Spleen (tissue), 11 donors: ENCODE measurements at regions not wholly inside any gene's neighbourhood (a gene's known extent, or its start where the extent isn't known, plus 50 kb on each side); places are given as distances from the start of the nearest gene placed in this dataset.

Source experiments
- DNase-seq: peaks from one replicate; pipeline ENCODE4 v3.0.0-alpha.2; 2020
- H3K27ac ChIP-seq, 8 donors: fragments of 200-600 bp; sonication (generic) in 7 of 8; 1 replicate in 4 of 8; 2 replicates in 4 of 8; pipeline versions ENCODE4 v1.5.0 to v1.8.0; 2016 to 2021; ENCODE audit warnings: inconsistent platforms in 4 of 8, mild to moderate bottlenecking in 4 of 8, moderate library complexity in 1 of 8
- H3K27me3 ChIP-seq, 7 donors: fragments of 200-600 bp; sonication (generic) in 6 of 7; replicated peaks in 1 of 7; 1 replicate in 4 of 7; 2 replicates in 3 of 7; pipeline versions ENCODE4 v1.5.0 to v1.8.0; 2016 to 2021; ENCODE audit warnings: inconsistent platforms in 3 of 7, mild to moderate bottlenecking in 1 of 7
- H3K36me3 ChIP-seq, 6 donors: fragments of 200-600 bp; sonication (generic) in 5 of 6; 1 replicate in 4 of 6; 2 replicates in 2 of 6; pipeline versions ENCODE4 v1.5.0 to v1.8.0; 2016 to 2021; ENCODE audit warnings: inconsistent platforms in 2 of 6
- H3K4me1 ChIP-seq, 6 donors: fragments of 200-600 bp; sonication (generic) in 5 of 6; 1 replicate in 3 of 6; 2 replicates in 3 of 6; pipeline versions ENCODE4 v1.5.0 to v1.8.0; 2016 to 2021; ENCODE audit warnings: inconsistent platforms in 3 of 6
- H3K4me3 ChIP-seq, 8 donors: fragments of 200-600 bp; sonication (generic) in 7 of 8; 1 replicate in 4 of 8; 2 replicates in 4 of 8; pipeline versions ENCODE4 v1.5.0 to v1.8.0; 2016 to 2021; ENCODE audit warnings: inconsistent platforms in 4 of 8, mild to moderate bottlenecking in 4 of 8, moderate library complexity in 2 of 8
- H3K9me3 ChIP-seq, 8 donors: fragments of 200-600 bp; sonication (generic) in 7 of 8; 1 replicate in 4 of 8; 2 replicates in 4 of 8; pipeline versions ENCODE4 v1.5.0 to v1.8.0; 2016 to 2021; ENCODE audit warnings: inconsistent platforms in 4 of 8
- POLR2A ChIP-seq, 3 donors: fragments of 450-650 bp; IDR thresholded peaks; one replicate each; pipeline ENCODE4 v1.5.1; 2017; ENCODE audit warnings: antibody characterized with exemption in 3 of 3, mild to moderate bottlenecking in 1 of 3
- POLR2AphosphoS5 ChIP-seq, 3 donors: sonication (generic); formaldehyde crosslinking; IDR thresholded peaks; one replicate each; pipeline ENCODE4 v1.5.1; 2017; ENCODE audit warnings: antibody characterized with exemption in 3 of 3
- WGBS, 5 donors: extraction: QIAGEN DNeasy Blood & Tissue Kit in 3 of 5; methylation state at CpG; one replicate each; pipeline versions ENCODE4 v1.1.5 to v1.1.7; 2013 to 2018; 5-methylcytosine and 5-hydroxymethylcytosine counted together
- intact Hi-C: fragments of 100-400 bp; cut with DNase I; formaldehyde crosslinking; loops from one replicate; pipeline ENCODE4 v1.15.0; 2023; ENCODE audit warnings: low total_unique reads
- TF ChIP-seq, protein P1 (sequence below), 11 experiments: fragments of 200-600 bp in 7 of 11; fragments of 450-650 bp in 4 of 11; sonication (generic) in 4 of 11; IDR thresholded peaks in 8 of 11; conservative IDR thresholded peaks in 3 of 11; 1 replicate in 7 of 11; 2 replicates in 4 of 11; pipeline versions ENCODE4 v1.4.0 to v1.8.0; 2016 to 2021; ENCODE audit warnings: antibody characterized with exemption in 11 of 11, inconsistent platforms in 4 of 11, mild to moderate bottlenecking in 1 of 11
- donor health status: healthy with polysubstance abuse.
- donor health status: DM: no; HTN: no; CAD: no; lungs with moderate emphysema.
- donor health status: DM: no; HTN: no; CAD: no.
- donor health status: Bipolar disorder and iron deficiency.
- donor health status: healthy.
- donor health status: DM: no; HTN: no; CAD: no.
- donor health status: DM: yes; HTN: yes; CAD: no.

DNA sequence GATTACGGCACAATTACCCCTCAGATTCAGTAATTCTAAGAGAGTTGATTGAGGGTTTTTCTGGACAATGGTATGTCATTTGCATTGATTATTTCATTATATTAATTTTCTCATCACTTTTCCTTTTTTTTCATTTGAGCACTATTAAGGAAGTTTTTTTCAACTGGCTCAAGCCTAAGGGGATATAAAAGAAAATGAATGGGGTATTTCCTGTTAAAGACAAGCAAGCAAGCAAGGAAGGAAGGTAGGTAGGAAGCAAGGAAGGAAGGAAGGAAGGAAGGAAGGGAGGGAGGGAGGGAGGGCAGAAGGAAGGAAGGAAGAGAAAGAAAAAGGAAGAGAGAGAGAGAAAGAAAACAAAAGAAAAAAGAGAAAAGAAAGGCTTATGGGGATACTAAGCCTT is 620.3 kb downstream of the DIAPH3 start:
- Histone ChIP-seq H3K27me3 (no peaks in the 10 kb centered on the region), H3K36me3 (no peaks in the 10 kb centered on the region), H3K4me1 (no peaks in the 10 kb centered on the region), H3K4me3 (no peak overlapping the region), H3K27ac (no peak overlapping the region), H3K9me3 (no peaks in the 10 kb centered on the region)
- 89 to 96% (median 91%) methylated on average over 1 of the region's 1 CpG for WGBS, 5 donors
- intact Hi-C loops, result no loop called here
- DNase-seq, result no peak
- TF ChIP-seq POLR2A (IDR thresholded peaks at IDR 0.05) (no peak), POLR2AphosphoS5 (IDR thresholded peaks at IDR 0.05) (no peak)
- TF ChIP-seq, protein P1, sequence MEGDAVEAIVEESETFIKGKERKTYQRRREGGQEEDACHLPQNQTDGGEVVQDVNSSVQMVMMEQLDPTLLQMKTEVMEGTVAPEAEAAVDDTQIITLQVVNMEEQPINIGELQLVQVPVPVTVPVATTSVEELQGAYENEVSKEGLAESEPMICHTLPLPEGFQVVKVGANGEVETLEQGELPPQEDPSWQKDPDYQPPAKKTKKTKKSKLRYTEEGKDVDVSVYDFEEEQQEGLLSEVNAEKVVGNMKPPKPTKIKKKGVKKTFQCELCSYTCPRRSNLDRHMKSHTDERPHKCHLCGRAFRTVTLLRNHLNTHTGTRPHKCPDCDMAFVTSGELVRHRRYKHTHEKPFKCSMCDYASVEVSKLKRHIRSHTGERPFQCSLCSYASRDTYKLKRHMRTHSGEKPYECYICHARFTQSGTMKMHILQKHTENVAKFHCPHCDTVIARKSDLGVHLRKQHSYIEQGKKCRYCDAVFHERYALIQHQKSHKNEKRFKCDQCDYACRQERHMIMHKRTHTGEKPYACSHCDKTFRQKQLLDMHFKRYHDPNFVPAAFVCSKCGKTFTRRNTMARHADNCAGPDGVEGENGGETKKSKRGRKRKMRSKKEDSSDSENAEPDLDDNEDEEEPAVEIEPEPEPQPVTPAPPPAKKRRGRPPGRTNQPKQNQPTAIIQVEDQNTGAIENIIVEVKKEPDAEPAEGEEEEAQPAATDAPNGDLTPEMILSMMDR (IDR thresholded peaks at IDR 0.05 in 8 of 11, conservative IDR thresholded peaks at IDR 0.05 in 3 of 11), result no peak

DNA sequence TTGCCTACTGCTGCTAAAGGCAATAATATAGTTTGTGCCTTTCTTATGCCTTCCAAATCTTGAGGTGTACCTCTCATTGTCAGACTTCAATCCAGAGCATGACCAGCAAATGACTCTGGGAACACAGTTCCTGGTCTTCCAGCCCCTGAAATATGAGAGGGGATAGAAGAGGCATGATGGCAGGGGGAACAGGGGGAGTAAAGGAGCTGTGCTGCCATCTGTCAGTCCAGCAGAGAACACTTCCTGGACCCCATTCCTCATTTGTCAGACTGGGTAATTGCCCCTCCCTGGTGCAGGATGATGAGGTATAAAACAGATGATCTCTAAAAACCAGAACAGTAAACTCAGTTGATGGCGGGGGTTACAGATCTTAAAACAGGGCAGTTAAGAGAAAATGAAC is 618.7 kb downstream of the DIAPH3 start:
- WGBS, 5 donors, result 85 to 96% (median 90%) methylated on average over 1 of the region's 1 CpG
- Histone ChIP-seq H3K4me3 (no peak overlapping the region), H3K27me3 (no peaks in the 10 kb centered on the region), H3K4me1 (no peaks in the 10 kb centered on the region), H3K36me3 (no peaks in the 10 kb centered on the region), H3K9me3 (peaks cover 0 to 15% (median 11%) of the 10 kb centered on the region in 8 donors), H3K27ac (no peak overlapping the region)
- TF ChIP-seq, protein P1 (IDR thresholded peaks at IDR 0.05 in 8 of 11, conservative IDR thresholded peaks at IDR 0.05 in 3 of 11), result no peak
- TF ChIP-seq POLR2AphosphoS5 (IDR thresholded peaks at IDR 0.05) (no peak), POLR2A (IDR thresholded peaks at IDR 0.05) (no peak)
- intact Hi-C loops, result no loop called here
- DNase-seq, result no peak

DNA sequence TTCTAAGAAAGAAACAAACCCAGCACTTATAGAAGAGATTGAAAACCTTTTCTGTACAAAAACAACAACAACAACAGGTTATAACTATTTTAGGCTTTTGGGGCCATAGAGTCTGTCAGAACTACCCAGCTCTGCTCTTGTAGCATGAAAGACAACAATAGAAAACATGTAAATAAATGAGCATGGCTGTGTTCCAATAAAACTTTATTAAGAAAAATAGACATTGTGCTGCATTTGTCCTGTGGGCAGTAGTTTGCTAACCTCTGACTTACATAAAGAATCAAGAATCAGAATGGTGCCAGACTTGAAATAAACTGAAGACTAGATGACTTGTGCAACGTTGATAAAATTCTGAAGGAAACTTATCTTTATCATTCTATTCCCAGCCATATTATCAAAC is 617.5 kb downstream of the DIAPH3 start:
- Histone ChIP-seq H3K4me1 (no peaks in the 10 kb centered on the region), H3K27ac (no peak overlapping the region), H3K36me3 (no peaks in the 10 kb centered on the region), H3K4me3 (no peak overlapping the region), H3K27me3 (no peaks in the 10 kb centered on the region), H3K9me3 (peaks cover 0 to 26% (median 23%) of the 10 kb centered on the region in 8 donors)
- TF ChIP-seq POLR2AphosphoS5 (IDR thresholded peaks at IDR 0.05) (no peak), POLR2A (IDR thresholded peaks at IDR 0.05) (no peak)
- TF ChIP-seq, protein P1 (IDR thresholded peaks at IDR 0.05 in 8 of 11, conservative IDR thresholded peaks at IDR 0.05 in 3 of 11), result no peak
- intact Hi-C loops, result no loop called here
- WGBS, 5 donors, result 80 to 94% (median 92%) methylated on average over 1 of the region's 1 CpG
- no peak for DNase-seq

DNA sequence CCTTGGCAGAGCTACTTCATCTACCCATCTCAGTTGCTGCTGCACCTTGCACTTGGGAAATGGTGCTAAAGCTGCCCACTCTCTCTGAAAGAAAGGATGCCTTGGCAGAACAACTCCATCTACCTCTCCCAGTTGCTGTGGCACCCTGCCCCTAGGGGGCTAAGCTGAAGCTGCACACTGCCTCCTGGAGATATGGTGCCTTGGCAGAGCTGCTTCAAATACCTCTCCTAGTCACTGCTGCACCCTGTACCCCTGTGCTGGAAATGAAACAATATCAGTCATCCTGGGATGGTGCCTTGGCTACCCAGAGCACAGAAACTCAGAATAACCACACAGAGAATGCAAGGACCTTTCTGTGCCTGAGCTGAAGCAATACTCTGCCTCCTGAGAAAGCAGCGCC is 615.8 kb downstream of the DIAPH3 start:
- Histone ChIP-seq H3K27me3 (no peaks in the 10 kb centered on the region), H3K9me3 (peaks cover 0 to 43% (median 37%) of the 10 kb centered on the region in 8 donors), H3K4me1 (no peaks in the 10 kb centered on the region), H3K36me3 (no peaks in the 10 kb centered on the region), H3K4me3 (no peak overlapping the region), H3K27ac (no peak overlapping the region)
- WGBS, 5 donors, result 83 to 100% (median 95%) methylated on average over 1 of the region's 1 CpG
- DNase-seq, result no peak
- intact Hi-C loops, result no loop called here
- TF ChIP-seq POLR2AphosphoS5 (IDR thresholded peaks at IDR 0.05) (no peak), POLR2A (IDR thresholded peaks at IDR 0.05) (no peak)
- TF ChIP-seq, protein P1 (IDR thresholded peaks at IDR 0.05 in 8 of 11, conservative IDR thresholded peaks at IDR 0.05 in 3 of 11), result no peak
